LHCN-M2 (cell line): ENCODE measurements at regions not wholly inside any gene's neighbourhood (a gene's known extent, or its start where the extent isn't known, plus 50 kb on each side); places are given as distances from the start of the nearest gene placed in this dataset.

Source experiments
- DNase-seq: peaks from one replicate; pipeline ENCODE4 v3.0.0-alpha.2; 2012; ENCODE audit warnings: low read depth

DNA sequence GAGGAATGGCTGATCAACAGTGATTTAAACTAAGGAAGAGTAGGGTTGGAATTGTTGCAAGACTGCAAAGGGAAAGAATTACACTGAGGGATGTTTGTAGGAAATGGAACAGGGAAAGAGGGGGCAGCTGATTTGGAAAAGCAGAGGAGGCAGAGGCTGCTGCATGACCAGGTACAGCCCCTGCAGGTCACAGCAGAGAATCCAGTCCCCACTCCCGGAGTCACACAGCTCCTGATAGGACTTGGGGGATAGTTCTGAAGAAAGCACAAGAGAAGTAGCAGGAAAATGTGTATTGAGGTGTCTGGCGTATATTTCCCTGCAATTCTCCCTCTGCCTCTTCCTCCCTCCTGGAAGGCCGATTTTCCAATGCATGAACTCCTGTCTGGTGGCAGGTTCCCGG, 92.5 kb upstream of the PDE10A start:
- DNase-seq, result no peak

DNA sequence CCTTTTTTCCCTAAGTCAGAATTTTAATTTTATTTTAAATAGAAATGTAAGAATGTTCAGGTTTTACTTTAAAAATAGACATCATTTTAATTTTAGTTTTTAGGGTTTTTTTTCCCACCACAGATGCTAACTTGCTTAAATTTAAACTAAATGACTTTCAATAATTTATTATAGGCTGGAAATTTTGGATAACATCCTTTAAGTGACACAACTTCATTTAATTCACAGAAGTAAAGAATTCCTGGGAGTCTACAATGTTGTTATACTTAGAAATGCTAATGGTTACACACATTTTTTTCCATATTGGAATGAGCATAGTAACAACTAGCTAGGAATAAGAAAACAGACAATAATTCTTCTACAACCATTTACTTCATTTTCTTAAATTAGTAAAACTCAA, 90.5 kb upstream of the PDE10A start:
- DNase-seq, result no peak

DNA sequence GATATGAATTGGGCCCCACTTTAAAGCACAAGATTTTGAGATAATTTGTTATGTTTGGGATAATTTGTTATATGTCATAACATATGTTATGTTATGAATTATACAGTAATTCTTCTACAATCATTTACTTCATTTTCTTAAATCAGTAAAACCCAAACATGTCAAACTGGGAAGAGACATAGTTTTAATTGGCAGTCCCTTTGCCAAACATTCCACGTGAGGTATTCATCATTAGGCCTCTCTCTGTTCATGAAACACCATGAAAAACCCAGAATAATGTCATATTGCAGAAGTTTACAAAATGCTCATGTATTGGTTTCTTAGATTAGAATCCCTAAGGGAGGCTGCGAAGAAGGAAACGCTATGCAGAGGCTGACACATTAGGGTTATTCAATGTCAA, 89.4 kb upstream of the PDE10A start:
- no peak for DNase-seq

DNA sequence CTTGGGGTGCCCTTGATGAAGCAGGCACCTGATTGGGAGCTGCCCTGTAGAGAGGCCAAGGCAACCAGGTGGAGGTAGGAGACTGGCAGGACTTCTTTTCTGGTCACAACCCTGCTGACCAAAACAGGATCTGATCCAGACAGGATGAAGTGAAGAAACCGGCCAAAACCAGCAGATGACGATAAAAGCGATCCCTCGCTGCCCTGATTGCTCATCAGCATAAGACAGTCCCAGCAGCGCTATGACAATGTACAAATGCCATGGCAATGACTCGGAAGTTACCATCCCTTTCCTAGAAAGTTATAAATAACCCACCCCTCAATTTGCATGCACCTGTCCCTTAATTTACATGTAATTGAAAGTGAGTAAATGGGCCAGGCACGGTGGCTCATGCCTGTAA, 88.4 kb upstream of the PDE10A start:
- no peak for DNase-seq

DNA sequence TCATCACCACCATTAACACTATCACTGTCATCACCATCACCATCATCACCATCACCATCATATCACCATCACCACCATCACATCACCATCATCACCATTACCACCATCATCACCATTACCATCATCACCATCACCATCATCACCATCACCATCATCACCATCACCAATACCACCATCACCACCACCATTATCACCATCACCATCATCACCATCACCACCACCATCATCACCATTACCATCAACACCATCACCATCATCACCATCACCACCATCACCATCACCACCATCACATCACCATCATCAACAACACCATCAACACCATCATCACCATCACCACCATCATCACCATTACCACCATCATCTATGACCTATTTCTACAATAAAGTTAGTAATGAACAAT, 86.1 kb upstream of the PDE10A start:
- no peak for DNase-seq

DNA sequence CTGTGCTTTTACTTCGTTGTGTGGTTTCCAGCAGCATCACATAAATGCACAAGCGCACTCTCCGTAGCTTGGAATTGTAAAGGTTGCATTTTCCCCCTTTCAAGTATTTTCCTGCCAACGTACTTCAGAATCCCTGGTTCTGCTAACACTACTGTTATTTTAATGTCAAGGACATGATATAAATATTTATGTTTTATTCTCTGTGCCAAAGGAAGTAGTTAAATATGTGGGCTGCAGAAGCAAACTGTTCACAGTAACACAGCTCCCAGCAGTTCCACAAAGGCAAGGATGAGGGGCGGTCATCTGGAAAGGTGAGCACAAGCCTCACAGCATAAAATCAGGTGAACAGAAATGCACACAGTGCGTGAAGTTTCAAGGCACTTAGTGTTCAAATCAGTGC, 85.3 kb upstream of the PDE10A start:
- no peak for DNase-seq

DNA sequence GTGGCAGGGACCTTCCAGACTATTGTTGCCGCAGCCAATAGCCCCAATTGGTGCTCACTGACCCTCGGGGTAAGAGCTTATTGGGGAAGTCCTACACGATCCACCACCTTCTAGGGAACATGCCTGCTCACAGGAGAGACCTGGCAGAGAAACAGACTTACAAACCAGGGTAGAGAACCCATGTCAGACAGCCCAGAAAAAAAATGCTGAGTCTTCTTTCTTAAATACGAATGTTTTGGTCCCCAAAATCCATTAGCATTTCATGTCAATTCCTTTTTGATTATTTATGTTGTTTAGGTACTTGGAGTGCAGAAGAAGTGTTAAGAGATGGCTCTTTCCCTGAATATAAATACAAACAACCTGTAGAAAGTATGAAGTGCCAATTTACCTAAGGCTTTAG, 84.9 kb upstream of the PDE10A start:
- no peak for DNase-seq

DNA sequence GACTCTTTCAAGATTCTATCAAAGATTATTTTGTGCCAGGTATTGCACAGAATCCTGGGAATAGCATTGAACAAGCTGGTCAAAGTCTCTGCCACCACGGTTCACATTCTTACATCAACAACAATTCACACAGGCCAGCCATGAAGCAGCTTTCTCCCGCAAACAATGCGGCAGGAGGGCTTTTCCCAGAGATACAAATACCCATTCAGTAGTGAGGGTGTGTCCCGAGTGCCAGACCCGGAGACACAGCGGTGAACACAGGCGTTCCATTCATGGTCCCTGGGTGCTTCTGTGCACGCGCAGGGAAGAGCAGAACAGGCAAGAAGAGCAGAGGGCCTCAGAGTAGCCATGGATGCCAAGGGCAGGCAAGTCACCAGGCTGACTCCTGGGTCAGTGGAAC, 83.3 kb upstream of the PDE10A start:
- no peak for DNase-seq

DNA sequence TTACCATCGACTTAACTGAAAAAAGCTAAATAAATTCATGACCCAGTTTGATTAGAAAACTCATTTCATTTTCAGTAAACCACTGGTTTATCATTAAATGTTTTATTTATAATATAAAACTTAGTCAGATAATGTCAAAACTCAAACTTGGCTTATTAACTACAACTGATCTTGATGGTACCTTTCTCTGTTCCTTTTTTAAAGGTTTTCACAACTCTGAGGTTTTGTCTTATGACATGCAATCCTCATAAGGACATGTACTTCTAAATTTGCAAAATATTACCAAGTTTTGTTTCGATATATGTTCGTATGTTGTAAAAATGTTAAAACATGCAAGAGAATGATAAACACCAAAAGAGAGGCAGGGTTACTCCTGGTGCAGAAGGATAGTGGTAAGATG, 82.5 kb upstream of the PDE10A start:
- no peak for DNase-seq

DNA sequence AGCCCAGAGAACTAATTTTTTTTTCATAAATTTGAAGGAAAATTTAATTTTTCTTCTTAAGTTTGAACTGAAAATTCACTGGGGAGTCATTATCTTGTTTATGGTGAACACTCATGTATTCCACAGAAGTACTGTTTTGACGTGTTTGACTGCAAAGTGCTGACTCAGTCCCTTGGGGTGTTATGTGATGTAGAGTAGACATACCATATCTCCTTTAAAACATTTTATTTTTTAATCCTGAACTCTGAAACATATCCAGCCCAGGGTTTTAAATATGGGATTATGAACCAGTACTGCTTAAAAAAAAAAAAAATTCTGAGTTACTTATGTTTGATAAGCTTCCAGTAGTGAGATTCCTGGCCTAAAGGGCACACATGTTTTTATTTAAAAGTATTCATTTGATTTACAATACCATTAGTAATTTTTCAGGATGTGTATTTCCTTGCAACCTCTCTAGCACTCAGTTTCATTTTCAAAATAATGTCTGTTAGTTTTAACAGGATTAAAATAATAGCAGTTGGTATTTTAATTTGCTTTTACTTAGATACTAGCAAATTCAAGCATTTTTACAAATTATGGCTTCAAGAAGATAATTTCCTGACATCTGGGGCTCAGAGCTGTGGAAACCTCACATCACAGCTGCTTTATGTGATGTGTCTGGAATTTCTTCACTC, 81.7 kb upstream of the PDE10A start:
- peak; percentile 23 for DNase-seq

DNA sequence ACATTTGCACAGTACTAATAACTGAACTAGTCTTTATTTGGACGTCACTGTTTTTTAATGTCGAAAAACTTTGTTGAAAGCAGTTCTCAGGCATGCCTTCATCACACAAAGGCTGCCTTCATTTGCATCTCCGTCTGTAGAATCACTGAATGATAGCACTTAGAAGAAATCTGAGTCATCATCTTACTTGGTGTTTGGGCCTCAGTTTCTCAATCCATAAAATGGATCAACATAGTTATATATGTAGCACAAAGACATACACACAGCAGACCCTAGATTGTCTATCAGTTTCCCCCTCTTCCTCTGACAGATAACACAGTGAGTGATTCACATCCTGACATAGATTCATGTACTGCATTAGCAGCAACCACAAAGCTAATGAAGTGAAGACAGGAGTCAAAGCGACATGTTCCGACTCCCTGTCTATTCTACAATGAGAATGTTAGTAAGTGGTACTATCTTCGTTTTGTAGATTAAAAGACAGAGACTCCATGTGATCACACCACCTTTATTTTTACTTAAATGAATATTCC, 80.4 kb upstream of the PDE10A start:
- no peak for DNase-seq

DNA sequence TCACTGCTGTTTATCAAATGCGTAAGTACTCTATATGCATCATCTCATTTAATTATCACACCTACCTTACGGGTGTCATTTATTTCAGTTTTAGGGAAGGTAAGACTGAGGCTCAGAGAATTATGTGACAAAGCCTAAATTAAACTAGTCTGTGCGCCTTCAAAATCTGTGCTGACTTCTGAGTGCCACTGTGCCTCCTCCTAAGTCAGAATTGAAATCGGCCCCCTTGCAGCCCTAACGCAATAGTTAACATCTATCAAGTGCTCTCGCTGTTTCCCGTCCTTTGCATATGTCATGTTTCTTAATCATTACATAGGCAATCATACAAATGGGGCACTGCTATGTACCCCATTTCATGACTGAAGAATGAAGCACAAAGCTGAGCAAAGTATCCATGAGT, 79.0 kb upstream of the PDE10A start:
- no peak for DNase-seq

DNA sequence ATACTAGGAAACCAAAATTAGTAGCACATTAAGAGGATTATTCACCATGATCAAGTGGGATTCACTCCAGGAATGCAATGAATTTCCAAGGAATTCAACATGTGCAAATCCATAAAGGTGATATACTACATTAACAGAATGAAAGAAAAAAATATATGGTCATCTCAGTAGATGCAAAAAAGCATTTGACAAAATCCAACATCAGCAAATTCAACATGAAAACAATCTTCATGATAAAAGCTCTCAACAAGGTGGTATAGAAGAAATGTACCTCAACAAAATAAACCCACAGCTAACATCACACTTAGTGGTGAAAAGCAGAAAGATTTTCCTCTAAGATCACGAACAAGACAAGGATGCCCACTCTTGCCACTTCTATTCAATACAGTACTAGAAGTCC, 74.4 kb upstream of the PDE10A start:
- no peak for DNase-seq

DNA sequence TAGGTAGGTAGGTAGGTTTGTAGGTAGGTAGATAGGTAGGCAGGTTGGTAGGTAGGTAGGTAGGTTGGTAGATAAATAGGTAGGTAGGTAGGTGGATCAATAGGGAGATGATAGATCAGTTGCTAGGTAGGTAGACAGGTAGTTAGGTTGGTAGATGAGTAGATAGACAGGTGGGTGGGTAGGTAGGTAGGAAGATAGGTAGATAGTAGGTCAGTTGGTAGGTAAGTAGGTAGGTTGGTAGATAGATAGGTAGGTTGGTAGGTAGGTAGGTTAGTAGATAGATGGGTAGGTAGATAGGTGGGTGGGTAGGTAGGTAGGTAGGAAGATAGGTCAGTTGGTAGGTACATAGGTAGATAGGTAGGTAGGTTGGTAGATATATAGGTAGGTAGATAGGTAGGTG, 72.0 kb upstream of the PDE10A start:
- DNase-seq, result no peak

DNA sequence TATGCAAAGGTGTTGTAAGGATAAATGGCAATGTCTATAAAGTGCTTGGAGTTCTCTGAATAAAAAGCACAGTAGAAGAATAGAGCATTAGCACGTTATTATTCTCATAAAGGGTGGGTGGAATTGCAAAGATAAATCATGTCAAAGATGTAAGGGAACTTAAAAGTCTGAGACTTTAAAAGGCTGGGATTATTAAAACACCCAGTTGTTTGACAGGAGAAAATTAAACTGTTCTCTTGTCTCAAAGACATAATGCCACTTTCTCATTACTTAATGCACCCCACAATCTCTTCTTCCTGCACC, 70.4 kb upstream of the PDE10A start:
- DNase-seq, result no peak

DNA sequence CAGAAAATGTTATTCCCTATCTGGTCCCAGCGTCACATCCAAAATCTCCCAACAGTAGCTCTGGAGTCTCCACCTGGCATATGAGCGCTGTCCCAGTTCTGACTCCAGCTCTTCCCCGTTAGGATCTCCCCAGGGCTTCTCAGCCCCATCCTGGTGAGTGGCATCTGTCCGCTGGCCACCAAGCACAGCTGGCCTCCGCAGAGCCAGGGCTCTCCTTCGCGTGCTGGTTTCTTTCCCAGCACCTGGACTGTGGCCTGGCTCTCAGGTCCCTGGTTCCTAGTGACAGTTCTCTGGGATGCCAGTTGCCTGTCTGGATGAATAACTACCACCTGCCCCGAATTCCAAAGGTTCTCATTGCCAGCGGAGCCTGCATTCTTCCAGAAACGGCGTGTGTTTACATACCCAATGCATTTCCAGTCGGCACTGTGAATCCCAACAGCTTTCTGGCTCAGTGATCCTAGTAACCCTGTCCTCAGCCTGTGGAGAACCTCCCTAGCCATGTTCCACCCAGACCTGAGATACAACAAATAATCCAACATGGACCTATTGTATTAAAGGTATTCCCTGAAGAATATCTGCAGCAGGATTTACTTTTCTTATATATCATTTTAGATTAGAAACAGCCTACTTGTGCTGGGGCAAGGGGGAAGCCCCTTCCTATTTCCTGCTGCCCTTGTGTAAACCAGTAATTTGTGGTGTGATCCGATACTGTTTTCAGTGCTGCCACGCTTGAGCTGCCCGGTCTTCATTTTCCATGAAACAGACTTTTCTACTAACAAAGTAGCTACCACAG, 69.9 kb upstream of the PDE10A start:
- DNase-seq, result no peak

DNA sequence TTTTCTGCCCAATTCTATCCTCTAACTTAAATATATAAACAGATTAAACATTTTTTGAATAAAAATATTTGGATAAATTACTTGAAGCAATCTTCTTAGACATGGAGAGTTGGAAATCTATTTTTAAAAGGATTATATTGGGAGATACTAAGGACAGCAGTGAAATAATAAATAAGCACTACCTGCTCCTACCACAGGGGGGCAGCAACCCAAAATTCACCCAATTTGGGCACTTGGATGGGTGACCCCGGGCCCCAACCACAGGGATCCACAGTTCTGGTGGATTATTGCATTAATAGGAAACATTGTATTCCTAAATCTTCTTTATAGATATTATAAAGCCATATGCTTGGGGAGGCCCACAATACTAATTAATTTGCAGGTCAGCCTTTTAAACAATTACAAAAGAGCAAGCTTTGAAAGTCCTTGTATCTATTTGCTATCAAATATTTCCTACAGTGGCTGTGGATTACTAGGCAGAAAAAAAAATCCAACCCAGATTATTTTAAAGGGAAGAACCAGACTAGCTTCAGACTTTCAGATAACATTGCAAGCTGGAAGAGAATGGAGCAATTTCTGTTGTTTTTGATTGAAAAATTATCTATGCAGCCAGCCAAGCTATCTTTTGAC, 66.4 kb upstream of the PDE10A start:
- peak; percentile 22 for DNase-seq

DNA sequence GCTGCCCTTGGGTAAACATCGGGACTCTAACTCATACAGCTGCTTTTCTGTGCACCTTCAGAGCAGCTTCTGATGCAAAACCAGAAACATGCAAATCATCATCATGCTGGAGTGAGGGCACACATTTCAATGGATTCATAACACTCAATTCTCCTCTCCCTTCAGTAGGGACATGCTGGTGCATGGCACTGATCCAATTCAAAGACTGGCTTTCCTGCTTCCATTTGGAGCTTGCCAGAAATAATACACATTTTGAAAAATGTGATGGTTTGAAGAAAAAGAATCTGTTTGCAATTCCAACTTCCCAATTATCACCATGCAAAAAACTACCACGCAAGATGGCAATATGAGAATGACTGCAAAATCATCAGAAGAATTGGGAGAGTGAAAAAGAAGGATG, 65.2 kb upstream of the PDE10A start:
- DNase-seq, result no peak

DNA sequence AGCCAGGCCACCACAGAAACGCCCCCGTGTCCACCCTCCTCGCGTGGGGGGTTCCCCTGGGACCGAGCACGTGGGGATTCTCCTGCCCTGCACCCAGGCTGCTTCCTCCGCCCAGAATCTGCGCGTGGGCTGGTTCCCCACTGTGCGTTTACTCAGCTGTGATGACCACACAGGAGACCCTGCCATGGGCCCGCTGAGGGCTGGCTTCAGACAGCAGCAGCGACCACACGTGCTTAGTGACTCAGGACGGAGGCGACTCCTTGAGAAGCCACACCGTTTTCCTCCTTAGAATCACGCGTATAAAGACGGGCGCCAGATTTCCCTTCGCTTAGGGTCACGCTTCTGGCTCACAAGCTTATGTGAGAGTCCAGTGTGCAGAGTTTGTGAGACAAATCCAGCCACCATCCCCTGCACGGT, 63.9 kb upstream of the PDE10A start:
- no peak for DNase-seq

DNA sequence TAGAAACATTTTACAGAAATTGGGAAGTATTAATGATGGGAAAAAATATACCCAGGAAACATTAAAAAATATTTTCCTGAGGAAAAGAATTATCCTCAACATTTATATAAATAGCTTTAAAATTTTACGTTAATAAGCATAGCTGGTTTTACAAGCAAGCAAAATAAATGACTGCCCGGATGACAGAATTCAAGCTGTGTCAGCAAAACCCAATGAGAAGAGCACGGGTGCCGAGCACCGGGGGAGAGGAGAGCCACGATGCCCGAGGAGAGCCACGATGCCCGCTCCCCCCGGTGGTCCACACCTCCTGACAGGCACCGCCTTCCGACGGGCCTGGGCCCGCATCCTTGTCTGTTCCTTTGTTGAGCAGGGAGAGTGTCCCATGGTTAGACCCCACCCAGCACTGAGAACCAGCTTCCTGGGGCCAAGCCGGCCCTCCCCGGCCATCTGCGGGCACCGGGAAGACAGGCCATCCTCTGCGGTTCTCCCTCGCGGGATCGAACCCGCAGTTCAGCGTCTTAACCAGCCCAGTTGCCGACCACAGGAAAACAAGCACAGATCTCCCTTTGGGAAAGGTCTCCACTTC, 63.3 kb upstream of the PDE10A start:
- DNase-seq, result no peak

DNA sequence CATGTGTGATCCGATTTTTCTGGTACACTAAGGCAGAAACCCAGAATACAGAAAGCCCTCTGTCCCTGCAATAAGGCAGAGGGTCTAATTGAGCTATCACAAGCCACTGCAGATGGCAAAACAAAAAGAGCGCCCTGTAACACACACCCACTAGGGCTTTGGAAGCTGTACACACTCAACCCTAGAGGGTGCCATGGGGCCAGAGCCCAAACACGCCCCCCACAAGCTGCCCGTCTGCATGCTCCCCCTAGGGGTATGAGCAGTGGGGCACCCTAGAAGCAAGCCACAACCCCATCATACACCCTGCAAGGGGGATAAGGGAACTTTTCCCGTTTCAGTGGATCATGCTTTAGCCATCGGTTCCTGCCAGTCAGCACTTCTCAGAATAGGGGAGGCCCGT, 62.2 kb upstream of the PDE10A start:
- no peak for DNase-seq

DNA sequence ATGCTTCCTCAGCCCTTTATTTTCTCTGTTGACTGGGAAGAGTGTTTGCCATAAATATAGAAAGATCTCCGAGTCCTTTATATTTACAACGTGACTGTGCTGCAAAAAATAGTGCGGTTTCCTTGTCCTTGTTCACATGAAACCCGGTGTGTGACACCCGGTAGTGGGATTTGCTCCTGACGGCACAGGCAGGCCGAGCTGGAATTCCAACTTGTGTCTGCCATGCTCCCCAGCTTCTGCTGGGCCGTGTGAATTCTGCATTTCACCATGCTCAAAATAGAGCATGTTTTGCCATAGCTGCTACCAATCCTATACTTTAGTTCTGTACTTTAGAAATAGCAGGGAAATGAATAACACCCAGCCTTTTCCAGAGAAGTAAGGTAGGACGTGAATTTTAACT, 60.3 kb upstream of the PDE10A start:
- DNase-seq, result no peak

DNA sequence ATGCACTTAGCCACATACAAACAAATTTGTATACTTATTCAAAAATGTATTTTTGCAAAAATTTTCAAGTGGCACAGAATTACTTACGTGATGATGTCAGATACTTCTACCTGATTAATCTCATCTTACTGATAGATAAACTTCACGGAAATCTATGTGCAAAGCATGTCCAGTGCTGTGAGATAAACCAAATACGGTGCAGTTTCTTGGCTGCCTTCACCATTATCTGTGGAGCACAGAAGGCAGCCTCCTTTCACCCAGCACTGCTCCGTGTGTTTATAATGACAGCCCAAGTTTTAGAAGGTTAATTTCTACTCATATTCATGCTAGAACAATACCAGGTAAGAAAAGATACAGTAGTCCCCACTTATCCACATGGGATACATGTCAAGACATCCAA, 59.0 kb upstream of the PDE10A start:
- no peak for DNase-seq
